NCI-H1105 treated with DMSO at 0.1 percent for 48 hours (cell line): ENCODE measurements at regions not wholly inside any gene's neighbourhood (a gene's known extent, or its start where the extent isn't known, plus 50 kb on each side); places are given as distances from the start of the nearest gene placed in this dataset.
A peak's percentile ranks its signal among the peaks of the same experiment; 100 is the strongest.
"Not testable (repeated sequence)": the region's sequence is repeated elsewhere in the genome, so short reads cannot be mapped to it uniquely, and the experiment has no call there.

ENCODE experiments used
- DNase-seq: peaks from one replicate; lab custom pipeline; 2025; lab: John Stamatoyannopoulos, UW

DNA sequence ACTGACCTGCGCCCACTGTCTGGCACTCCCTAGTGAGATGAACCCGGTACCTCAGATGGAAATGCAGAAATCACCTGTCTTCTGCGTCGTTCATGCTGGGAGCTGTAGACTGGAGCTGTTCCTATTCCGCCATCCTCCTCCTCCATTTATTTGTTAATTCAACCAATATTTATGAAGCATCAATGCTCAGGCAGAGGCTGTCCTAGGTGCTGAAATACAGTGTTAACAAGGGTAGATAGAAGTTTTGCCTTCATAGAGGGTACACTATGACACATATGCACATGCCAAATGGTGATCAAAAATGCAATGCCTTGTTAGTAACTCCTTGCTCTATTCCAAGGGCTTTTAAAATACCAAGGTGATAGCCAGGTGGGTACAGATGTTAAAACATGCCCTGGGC is 166.0 kb upstream of the CCL2 start:
- not testable (repeated sequence) for DNase-seq

DNA sequence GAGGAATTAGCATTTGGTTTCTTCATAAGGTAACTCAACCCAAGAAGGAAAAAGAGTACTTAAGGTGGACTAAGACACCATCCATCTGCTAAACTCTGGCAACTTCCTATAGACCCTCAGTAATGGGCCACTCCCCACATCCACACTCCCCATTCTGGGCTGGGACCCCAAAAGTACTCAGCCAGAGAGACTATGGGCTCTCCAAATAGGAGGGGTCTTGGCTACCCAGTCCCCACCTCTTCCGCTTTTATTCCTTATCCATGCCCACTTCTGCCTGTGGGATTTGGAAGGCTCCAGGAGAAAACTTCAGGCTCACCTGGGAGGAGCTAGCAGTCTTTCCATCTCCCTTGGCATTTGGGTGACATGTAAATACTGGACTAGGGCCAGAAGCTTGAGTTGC is 164.5 kb upstream of the CCL2 start:
- no peak for DNase-seq

DNA sequence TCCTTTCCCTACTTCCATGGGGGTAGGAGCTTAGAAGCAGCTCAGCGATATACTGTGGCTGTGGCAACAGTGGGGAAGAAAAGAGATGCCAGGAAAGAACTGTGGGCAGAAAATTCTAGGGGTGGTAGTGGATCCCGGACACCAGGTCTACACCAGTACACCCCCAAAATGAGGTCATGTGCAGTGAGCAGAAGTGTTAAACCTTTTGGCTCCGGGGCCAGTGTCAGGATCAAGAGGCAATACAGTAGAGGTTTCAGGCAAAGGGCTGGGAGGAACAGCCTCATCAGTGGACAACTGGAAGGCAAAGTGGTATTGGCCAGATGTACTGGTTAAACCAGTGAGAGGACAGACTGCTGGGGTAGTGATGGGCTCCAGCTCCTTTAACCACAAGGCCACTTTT is 163.1 kb upstream of the CCL2 start:
- no peak for DNase-seq

DNA sequence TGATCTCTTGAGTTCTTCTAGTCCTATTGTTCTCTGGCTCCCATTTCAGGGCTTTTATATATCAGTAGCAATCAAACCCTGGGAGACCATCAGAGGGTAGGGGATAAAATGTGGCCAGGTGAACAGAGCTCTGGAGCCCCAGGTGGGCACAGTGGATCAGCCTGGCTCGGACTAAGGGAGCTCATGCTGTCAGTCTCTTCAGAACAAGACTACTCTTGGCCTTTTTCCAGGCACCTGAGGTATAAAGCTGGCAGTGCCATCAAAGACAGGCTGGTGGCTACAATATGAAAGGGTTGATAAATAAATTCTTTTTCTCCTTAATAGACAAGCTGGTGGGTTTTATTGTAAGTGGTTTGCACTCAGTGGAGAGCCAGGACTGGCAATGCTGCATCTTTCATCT is 160.0 kb upstream of the CCL2 start:
- peak; percentile 19 for DNase-seq

DNA sequence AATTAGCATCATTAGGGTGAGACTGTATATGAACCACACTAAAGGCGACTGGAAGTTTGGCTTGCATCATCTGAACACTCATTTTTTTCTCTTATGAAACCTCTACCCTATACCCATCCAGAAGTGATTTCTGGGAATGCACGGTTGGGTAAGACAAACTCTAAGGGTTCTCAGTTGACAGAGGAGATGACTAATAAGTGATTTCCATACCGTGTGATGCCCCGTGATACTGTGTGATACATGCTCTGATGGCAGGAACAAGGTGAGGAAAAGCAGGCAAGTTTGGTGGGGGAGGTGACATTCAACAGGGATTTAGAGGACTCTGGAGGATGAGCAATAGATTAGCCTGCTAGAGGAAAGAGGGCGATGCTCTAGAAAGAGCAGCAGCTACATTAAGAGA is 156.4 kb upstream of the CCL2 start:
- DNase-seq, result no peak

DNA sequence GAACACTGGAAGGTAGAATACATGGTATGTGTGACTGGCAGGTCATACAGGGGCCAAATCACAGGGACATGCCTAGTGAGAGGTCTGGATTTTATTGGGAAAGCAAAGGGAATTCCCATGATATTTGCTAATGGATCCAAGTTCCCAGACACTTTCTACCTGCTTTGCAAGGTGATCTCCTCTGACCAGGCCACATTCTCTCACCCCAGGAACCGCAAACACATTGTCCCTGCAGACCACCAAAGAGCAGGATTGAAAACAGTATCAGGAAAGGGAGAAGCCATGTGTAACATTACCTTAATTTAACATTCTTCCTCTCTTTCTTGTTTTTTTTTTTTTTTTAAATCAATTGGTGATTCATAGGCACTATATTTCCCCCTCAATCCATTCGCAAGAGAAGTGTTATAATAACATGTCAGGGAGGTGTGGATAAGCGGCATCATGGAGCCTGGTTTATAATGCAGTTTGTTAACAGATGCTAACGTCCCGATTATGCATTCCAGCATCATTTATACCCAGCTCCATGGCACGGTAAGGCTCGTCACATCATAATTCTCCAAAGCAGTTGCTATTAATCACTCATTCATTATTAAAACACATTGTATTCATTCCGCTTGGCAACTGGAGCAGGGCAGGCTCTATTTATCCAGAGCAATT is 155.1 kb upstream of the CCL2 start:
- no peak for DNase-seq

DNA sequence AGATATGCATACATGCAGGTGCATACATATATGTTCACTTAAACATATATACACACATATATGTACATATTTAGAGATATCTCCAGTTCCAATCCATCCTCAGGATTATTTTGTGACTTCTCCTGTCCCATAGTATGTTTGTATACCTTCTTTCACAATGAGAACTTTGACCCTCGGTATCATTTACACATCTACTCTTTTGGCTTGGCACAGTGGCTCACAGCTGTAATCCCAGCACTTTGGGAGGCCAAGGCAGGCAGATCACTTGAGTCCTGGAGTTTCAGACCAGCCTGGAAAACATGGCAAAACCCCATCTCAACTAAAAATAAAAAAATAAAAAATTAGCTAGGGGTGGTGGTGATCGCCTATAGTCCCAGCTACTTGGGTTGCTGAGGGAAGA is 148.1 kb upstream of the CCL2 start:
- DNase-seq, result no peak

DNA sequence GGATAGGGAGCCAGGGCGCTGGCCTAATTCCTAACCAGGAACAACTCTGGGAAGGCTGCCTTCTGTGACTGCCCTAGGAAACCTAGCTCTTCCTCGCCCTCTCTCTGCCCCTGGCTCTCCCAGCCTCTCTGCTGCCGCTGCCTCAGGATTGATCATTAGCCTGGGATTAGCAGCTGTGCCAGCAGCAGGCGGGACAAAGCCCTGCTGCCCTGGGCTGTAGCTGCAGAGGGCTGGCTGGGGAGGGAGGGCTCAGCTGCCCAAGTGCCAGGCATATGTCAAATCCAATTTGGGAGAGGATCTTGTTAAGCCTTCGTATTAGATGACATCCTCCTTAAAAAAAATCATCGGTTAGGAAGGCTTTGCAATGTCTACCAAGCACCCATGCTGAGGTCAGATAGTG is 144.8 kb upstream of the CCL2 start:
- DNase-seq, result no peak

DNA sequence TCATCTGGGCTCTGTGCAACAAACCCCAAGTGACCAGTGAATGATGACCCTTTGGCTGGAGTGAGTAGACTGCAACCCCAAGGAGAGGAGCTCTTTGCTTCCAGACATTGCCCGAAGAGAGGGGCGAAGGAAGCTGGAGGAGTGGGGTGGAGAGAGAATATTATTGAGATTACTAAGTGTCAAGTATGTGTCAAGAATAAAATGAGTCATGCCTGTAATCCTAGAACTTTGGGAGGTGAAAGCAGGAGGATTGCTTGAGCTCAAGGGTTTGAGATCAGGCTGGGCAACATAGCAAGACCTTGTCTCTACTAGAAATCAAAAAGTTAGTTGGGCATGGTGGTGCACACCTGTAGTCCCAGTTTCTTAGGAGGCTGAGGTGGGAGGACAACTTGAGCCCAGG is 142.0 kb upstream of the CCL2 start:
- DNase-seq, result no peak

DNA sequence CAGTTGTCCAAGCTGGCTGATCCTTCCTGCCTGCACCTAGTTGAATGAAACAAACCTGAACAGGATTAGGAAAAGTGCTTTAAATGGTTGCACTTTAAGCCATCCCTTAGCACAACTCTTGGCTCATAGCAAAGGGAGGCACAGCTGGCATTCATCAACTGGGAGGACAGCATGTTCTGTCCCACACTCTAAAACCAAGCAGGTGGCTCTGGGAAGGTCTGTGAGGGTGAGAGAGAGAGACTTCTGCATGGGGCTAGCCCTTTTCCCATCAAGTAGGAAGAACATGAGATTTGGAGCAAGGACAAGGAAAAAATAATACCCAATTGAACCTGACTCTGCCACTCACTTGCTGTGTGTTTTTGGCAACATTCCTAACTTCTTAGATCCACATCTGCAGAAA is 140.9 kb upstream of the CCL2 start:
- no peak for DNase-seq

DNA sequence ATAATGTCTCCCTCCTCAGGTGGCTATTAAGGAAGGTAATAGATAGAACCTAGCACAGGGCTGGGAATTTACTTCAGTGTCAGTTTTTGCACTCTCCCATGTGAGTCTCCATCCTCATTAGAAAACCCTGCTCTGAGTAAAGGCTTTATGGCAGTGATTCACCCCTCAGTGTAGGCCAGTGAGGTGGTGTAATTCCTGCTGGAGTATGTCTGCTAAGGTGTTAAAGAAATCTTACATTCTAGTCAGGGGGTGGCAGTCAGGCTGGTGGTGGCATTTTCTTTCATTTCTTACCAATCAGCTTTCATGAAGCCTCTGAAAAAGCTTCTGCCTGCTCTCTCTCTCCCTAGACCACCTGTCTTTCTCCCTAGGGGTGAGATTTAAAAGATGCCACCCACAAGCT is 138.8 kb upstream of the CCL2 start:
- no peak for DNase-seq

DNA sequence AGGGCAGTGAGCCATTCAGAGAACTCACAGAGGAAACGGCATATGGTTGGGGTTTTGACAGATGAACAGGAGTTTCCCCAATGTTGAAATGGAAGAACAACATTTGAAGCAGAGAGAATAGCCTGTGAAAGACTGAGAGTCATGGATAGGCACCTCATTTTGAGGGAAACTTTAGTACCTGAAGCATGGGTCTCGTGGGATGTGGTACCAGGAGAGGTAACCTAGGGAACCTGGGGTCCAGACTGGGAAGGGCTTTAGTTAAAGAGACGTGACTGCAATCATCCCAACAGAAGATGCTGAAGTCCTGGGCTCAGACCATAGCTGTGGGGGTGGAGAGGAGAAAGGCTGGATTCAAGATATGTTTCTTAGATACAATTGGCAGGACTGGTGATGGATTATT is 137.8 kb upstream of the CCL2 start:
- no peak for DNase-seq

DNA sequence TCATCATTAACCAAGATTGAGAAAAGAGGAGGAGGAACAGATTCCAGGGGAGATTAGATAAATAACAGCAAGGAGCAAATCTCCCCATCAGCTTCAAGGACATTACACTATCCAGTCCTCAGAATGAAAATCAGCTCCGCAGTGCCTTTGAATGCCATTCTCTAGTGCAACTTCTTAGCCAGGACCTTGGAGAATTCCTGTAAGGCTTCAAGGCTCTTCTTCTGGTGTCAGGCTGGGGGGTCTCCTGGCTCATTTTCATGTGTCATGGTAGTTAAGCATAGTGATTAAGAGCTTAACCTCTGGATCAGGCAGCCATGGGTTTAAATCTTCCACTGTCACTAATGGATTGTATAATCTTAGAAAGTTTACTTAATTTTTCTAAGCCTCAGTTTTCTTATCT is 137.3 kb upstream of the CCL2 start:
- no peak for DNase-seq

DNA sequence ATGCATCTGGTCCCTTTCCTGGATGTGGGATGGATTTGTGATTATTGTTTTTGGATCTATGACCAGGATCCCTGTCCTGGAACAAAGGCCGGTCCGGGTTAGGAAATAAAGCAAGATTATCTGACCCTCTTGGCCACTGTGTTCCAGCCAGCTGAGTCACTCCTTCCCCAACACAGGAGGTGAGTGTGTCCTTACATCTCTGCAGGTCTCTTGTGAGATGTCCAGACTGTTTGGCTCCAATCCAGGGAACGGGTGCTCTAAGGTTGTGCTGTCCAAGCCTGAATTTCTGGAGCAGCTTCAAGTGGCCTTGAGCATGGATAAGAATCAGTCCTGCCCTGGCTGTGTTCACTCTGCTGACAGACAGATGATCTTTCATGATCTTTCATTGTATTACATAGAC is 136.5 kb upstream of the CCL2 start:
- DNase-seq, result no peak

DNA sequence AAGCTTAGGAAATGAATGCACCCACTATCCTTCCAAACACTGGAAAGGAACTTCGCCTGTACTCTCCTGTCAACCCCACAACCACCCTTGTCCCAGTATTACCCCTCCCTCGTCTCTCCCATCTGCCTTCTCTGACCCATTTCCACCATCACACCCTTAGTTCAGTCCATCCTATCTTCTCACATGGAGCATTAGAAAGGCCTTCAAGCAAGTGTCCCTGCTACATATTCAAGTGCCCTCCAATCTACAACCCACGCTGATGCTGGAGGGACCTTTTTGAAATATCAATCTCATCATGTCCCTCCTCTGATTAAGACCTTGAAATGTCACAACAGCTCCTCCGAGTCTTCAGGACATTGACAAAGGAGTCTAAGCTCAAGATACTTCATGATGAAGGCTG is 133.8 kb upstream of the CCL2 start:
- DNase-seq, result no peak

DNA sequence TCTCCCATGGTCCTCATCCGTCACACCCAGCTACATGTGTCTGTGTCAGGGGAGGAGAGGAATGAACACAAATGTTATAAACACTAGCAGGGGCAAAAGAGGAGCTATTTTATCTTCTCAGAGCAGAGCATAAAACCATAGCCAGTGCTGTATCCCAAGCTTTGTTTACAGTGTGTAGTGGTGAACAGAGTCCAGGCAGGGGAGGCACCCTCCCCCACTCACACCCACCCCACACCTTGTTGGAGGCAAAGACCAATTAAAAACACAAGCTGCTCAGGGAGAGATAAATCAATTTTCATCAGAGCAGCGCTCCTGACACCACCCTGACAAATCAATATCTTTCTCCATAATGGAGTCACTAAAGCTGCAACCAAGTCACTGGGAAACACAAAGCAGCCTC is 132.6 kb upstream of the CCL2 start:
- no peak for DNase-seq

DNA sequence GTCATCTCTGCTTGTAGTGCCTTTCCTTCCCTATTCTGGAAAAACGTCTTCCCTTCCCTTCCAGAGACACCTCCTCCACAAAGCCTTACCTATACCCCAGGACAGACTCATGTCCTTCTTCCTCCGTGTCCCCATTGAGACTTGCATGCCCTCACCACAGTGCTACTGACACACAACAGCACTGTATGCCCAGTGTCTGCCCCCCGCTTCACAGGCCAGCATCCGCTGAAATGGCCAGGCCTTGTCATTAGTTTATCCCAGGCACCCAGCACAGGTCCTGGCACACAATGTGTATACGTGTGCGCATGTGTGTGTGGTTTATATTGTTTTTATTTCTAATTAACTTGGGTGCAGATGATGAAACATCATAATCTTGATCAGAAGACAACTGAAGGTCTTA is 130.1 kb upstream of the CCL2 start:
- DNase-seq, result no peak

DNA sequence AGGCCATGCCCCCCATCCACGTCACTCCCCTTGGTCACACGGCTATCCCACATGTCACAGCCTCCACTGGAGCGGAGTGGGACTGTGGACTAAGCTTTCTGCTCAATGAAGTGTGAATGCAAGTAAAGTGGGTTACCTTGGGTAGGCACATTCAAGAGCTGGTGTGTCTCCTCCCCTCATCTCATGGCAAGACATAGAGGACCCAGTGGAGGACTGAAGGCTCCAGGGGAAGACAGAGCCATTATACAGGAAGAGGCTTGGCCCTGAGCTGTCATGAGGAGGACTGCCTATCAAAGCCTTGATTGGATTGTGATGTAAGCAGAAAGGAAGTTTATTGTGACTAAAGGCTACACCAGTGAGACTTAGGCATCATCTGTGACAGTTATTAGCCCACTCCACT is 129.2 kb upstream of the CCL2 start:
- DNase-seq, result no peak

DNA sequence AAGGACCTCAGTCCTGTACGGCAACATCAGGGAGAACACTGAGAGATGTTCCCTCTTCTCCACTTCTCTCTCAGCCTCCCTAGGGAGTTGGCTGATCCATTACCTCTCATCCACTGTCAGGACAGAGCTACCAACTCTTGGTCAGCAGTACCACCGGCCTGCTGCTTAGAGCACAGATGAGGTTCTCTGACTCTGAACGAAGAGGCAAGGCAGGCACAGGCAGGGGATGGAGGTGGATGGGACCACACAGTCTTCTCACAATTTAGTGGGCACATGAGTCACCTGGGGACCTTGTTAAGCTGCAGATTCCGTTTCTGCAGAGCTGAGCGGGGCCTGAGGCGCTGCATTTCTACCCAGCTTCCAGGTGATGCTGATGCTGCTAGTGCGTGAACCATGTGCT is 128.6 kb upstream of the CCL2 start:
- no peak for DNase-seq

DNA sequence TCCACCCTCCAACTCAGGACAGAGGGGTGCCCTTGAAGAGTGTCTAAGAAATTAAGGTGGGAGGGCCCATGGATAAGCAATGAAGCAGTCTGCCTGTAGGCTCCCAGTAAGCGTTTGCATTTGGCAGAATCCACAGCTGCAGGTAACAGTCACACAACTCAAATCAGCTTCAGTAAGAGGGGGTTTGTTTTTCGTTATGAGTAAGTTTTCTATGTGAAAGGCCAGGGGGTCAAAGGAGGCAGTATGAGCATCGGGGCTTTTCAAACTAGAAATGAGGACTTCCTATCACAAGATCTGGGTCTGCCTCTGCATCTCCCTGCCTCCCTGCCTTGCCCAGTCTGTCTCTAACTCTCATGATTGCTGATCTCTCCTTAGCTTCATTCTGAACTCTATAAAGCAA is 128.1 kb upstream of the CCL2 start:
- no peak for DNase-seq

DNA sequence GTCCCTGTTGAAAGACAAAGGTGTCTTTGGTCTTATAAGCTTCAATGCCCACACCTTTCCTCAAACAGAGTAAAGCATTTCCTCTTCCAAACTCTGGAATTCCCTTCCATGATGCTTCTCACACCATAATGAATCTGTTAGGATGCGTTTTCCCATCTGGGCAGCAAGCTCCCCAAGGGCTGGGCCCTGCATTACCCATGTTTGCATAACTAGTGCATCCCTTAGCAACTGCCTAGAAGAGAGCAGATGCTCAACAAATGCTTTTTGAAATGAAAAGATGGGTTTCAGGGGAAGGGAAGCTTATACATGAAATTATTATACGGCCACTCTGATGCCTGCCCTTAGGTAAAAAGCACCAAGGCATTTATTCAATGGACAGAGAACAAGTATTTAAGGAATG is 124.5 kb upstream of the CCL2 start:
- DNase-seq, result no peak

DNA sequence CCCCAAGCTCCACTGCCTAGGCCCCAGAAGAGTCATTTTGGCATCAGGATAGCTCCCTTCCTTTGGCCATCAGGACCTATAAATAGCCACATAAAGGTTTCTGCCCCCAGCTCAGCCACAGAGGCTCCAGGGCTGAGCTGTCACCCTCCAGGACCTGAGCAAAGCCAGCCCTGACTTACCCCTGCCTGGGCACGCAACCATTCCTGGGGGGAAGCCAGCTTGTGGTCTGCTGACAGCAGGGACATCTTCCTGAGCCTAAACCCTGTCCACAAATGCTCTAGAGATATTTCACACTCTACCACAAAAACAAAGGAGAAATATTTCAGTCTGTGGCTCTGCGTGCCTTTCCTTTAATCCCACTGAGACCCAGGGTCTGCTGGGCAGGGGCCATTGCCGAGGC is 123.7 kb upstream of the CCL2 start:
- DNase-seq, result no peak

DNA sequence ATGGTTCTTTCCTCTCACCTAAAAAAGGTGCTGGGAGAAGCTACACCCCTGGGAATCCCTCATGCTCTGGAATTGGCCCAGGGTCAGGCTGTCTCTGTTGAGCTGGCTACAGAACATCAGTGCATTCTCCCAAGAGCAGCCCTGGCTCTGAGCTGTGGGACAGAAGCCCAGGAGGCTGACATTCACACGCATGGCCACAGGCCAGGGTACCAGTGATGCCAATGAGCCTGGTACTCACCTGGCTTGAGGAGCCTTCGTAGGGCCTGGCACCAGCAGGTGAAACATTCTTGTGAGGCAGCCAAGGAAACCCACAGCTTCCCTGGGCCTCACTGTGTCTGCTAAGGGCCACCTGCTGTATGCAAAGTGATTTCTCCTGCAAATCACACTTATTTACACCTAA is 121.7 kb upstream of the CCL2 start:
- no peak for DNase-seq

DNA sequence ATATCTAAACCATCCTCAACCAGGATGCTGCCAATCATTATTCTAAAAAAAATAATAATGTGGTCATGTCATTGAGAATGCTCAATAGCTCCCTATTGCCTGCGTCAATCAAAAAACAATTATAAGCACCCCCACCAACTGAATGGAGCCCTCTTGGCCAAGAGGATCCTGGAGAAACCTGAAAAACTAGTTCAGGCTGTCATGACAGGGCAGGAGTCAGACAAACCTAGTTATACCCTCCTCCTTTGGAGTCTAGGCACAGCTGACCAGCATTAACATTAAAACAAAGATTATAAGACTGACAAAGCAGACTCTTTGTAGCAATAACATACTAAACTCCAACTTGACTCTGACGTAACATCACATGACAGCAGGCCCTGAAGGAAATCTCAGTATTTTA is 119.2 kb upstream of the CCL2 start:
- no peak for DNase-seq

DNA sequence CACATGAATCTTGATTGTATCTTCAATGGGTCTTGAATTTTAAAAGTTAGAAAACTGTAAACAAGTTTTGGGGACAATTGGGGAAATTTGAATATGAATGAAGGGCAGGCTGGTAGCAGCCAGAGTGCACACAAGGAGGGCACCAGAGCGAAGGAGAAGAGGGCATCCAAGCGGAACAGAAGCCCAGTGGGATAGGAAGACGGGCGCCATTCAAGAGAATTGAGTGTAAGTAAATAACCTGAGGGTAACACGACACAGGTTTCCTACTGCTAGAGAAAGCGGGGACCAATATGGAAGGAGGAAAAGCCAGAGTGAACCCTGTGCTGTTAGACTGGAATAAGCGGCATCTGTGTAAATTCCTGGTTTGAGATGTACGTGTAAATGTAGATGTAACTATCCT is 115.1 kb upstream of the CCL2 start:
- DNase-seq, result peak; percentile 18
